ENCODE measurements at regions not wholly inside any gene's neighbourhood (a gene's known extent, or its start where the extent isn't known, plus 50 kb on each side); places are given as distances from the start of the nearest gene placed in this dataset.
"Not testable (repeated sequence)": the region's sequence is repeated elsewhere in the genome, so short reads cannot be mapped to it uniquely, and the experiment has no call there.

DNA sequence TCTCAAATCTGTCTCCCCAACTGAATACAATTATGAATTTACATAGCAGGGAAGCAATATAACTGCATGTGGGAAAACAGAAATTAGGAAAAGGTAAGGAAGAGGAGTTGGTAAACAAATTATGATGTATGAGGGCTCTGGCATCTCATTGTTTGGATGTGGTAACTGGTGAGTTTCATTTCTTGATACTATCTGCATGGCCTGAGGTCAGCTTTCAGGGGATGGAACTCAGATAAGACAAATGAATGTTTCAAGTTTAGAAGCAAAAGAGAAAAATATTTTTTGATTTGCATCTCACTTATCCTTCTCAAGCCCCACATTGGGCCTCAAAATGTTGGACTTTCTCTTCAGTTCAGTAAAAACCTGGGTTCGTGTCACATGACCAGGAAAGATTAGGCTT is 302.2 kb upstream of the GJE1 start:
- H3K4me3 ChIP-seq = no peak overlapping the region
- H4K20me1 ChIP-seq (ENCODE audit: insufficient read depth, poor library complexity, severe bottlenecking) = no peaks in the 10 kb centered on the region
- H3K27me3 ChIP-seq = no peaks in the 10 kb centered on the region
- no peaks in the 10 kb centered on the region for H3K79me2 ChIP-seq
- no peak for TF ChIP-seq EZH2phosphoT487 (IDR thresholded peaks at IDR 0.05; ENCODE audit: low read depth, severe bottlenecking, unreplicated experiment)
- TF ChIP-seq EZH2 (IDR thresholded peaks at IDR 0.05; ENCODE audit: borderline replicate concordance) = no peak
- TF ChIP-seq, protein P1, sequence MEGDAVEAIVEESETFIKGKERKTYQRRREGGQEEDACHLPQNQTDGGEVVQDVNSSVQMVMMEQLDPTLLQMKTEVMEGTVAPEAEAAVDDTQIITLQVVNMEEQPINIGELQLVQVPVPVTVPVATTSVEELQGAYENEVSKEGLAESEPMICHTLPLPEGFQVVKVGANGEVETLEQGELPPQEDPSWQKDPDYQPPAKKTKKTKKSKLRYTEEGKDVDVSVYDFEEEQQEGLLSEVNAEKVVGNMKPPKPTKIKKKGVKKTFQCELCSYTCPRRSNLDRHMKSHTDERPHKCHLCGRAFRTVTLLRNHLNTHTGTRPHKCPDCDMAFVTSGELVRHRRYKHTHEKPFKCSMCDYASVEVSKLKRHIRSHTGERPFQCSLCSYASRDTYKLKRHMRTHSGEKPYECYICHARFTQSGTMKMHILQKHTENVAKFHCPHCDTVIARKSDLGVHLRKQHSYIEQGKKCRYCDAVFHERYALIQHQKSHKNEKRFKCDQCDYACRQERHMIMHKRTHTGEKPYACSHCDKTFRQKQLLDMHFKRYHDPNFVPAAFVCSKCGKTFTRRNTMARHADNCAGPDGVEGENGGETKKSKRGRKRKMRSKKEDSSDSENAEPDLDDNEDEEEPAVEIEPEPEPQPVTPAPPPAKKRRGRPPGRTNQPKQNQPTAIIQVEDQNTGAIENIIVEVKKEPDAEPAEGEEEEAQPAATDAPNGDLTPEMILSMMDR (IDR thresholded peaks at IDR 0.05; ENCODE audit: poor library complexity) = no peak
- no peaks in the 10 kb centered on the region for H3K9me2 ChIP-seq (replicated peaks; ENCODE audit: insufficient read depth)
- no peak overlapping the region for H3K27ac ChIP-seq
- no peak overlapping the region for H2AFZ ChIP-seq
- H3K4me2 ChIP-seq = no peak overlapping the region
- no peaks in the 10 kb centered on the region for H3K36me3 ChIP-seq (replicated peaks; ENCODE audit: insufficient read depth, low read depth)
- WGBS (ENCODE audit: low lambda C conversion rate, missing lambda C conversion rate) = 88% methylated on average over 1 of the region's 1 CpG
- H3K4me1 ChIP-seq (ENCODE audit: insufficient read depth) = no peaks in the 10 kb centered on the region
- no peak for DNase-seq (ENCODE audit: low spot score)
- H3K9me3 ChIP-seq (ENCODE audit: low read depth) = no peaks in the 10 kb centered on the region

DNA sequence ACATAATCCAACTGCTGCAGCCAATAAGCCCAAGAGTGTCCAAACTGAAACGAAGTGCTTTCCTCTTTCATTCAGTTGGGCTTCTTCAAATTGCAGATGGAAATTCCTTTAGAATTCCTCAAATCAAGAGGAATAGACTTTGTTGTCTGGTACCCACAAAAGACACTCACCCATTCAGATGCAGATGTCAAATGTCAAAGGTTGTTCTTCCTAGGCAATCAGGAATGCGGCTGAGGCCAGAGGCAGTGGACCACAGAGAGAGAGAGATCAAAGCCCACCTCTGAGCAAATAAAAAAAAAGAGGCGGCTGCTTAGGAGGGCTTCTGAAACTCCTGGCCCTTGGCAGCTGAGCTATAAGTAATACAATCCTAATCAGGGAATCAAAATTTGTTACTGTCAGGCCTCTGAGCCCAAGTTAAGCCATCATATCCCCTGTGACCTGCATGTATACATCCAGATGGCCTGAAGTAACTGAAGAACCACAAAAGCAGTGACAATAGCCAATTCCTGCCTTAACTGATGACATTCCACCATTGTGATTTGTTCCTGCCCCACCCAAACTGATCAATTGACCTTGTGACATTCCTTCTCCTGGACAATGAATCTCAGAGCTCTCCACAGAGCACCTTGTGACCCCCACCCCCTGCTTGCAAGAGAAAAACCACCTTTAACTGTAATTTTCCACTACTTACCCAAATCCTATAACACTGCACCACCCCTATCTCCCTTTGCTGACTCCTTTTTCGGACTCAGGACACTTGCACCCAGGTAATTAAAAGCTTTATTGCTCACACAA is 303.0 kb upstream of the GJE1 start:
- H2AFZ ChIP-seq = no peak overlapping the region
- no peaks in the 10 kb centered on the region for H3K36me3 ChIP-seq (replicated peaks; ENCODE audit: insufficient read depth, low read depth)
- no peak overlapping the region for H3K4me2 ChIP-seq
- no peaks in the 10 kb centered on the region for H3K9me2 ChIP-seq (replicated peaks; ENCODE audit: insufficient read depth)
- no peaks in the 10 kb centered on the region for H3K4me1 ChIP-seq (ENCODE audit: insufficient read depth)
- DNase-seq (ENCODE audit: low spot score) = no peak
- H4K20me1 ChIP-seq (ENCODE audit: insufficient read depth, poor library complexity, severe bottlenecking) = no peaks in the 10 kb centered on the region
- TF ChIP-seq, protein P1 (IDR thresholded peaks at IDR 0.05; ENCODE audit: poor library complexity) = no peak
- no peak for TF ChIP-seq EZH2 (IDR thresholded peaks at IDR 0.05; ENCODE audit: borderline replicate concordance)
- no peak for TF ChIP-seq EZH2phosphoT487 (IDR thresholded peaks at IDR 0.05; ENCODE audit: low read depth, severe bottlenecking, unreplicated experiment)
- H3K4me3 ChIP-seq = no peak overlapping the region
- H3K79me2 ChIP-seq = no peaks in the 10 kb centered on the region
- no peaks in the 10 kb centered on the region for H3K9me3 ChIP-seq (ENCODE audit: low read depth)
- no peak overlapping the region for H3K27ac ChIP-seq
- 70% methylated on average over 4 of the region's 4 CpGs for WGBS (ENCODE audit: low lambda C conversion rate, missing lambda C conversion rate)
- H3K27me3 ChIP-seq = no peaks in the 10 kb centered on the region

DNA sequence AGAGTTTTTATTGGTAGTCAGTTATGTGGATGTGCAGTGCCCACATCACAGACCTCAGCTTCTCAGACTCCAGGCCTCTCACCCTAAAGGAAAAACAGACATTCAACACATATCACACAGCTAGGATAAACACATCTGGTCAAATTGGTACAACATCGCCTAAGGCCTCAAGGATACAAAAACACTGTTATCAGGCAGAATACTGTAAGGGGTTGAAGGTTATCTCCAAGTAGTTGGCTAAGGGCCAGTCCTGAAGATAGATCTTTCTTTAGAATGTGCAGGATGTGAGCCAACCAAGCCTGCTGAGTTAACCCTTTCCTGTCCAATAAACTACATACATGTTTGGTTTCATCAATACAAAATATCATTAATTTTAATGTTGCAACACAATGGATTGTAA is 308.4 kb upstream of the GJE1 start:
- no peaks in the 10 kb centered on the region for H3K9me2 ChIP-seq (replicated peaks; ENCODE audit: insufficient read depth)
- no peaks in the 10 kb centered on the region for H3K9me3 ChIP-seq (ENCODE audit: low read depth)
- no peaks in the 10 kb centered on the region for H3K4me1 ChIP-seq (ENCODE audit: insufficient read depth)
- DNase-seq (ENCODE audit: low spot score) = no peak
- no peak overlapping the region for H3K27ac ChIP-seq
- H3K4me2 ChIP-seq = no peak overlapping the region
- H4K20me1 ChIP-seq (ENCODE audit: insufficient read depth, poor library complexity, severe bottlenecking) = no peaks in the 10 kb centered on the region
- no peak overlapping the region for H3K4me3 ChIP-seq
- H3K79me2 ChIP-seq = no peaks in the 10 kb centered on the region
- H3K27me3 ChIP-seq = no peaks in the 10 kb centered on the region
- H2AFZ ChIP-seq = no peak overlapping the region
- no peak for TF ChIP-seq EZH2 (IDR thresholded peaks at IDR 0.05; ENCODE audit: borderline replicate concordance)
- TF ChIP-seq, protein P1 (IDR thresholded peaks at IDR 0.05; ENCODE audit: poor library complexity) = no peak
- TF ChIP-seq EZH2phosphoT487 (IDR thresholded peaks at IDR 0.05; ENCODE audit: low read depth, severe bottlenecking, unreplicated experiment) = no peak
- no peaks in the 10 kb centered on the region for H3K36me3 ChIP-seq (replicated peaks; ENCODE audit: insufficient read depth, low read depth)
- WGBS (ENCODE audit: low lambda C conversion rate, missing lambda C conversion rate) = 76% methylated on average over 1 of the region's 1 CpG

DNA sequence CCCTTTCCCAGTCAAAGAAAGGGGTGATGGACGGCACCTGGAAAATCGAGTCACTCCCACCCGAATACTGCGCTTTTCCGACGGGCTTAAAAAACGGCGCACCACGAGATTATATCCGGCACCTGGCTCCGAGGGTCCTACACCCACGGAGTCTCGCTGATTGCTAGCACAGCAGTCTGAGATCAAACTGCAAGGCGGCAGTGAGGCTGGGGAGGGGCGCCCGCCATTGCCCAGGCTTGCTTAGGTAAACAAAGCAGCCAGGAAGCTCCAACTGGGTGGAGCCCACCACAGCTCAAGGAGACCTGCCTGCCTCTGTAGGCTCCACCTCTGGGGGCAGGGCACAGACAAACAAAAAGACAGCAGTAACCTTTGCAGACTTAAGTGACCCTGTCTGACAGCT is 317.7 kb upstream of the GJE1 start:
- not testable (repeated sequence) for H3K9me3 ChIP-seq (ENCODE audit: low read depth); H2AFZ ChIP-seq; H3K27me3 ChIP-seq; H3K79me2 ChIP-seq; DNase-seq (ENCODE audit: low spot score); H3K27ac ChIP-seq; H3K9me2 ChIP-seq (replicated peaks; ENCODE audit: insufficient read depth); H4K20me1 ChIP-seq (ENCODE audit: insufficient read depth, poor library complexity, severe bottlenecking); H3K4me3 ChIP-seq; H3K4me2 ChIP-seq; H3K4me1 ChIP-seq (ENCODE audit: insufficient read depth); H3K36me3 ChIP-seq (replicated peaks; ENCODE audit: insufficient read depth, low read depth)
- 91% methylated on average over 10 of the region's 16 CpGs for WGBS (ENCODE audit: low lambda C conversion rate, missing lambda C conversion rate)

Data from hepatocyte (in vitro differentiated cells).